Left hindlimb (tissue), 1 donor: ENCODE measurements at regions not wholly inside any gene's neighbourhood (a gene's known extent, or its start where the extent isn't known, plus 50 kb on each side); places are given as distances from the start of the nearest gene placed in this dataset.
"Not testable (repeated sequence)": the region's sequence is repeated elsewhere in the genome, so short reads cannot be mapped to it uniquely, and the experiment has no call there.

ENCODE experiments used
- DNase-seq: peaks from one replicate; pipeline ENCODE4 v3.0.0-alpha.2; 2018

GRCh38 chr9:65416948-65417347 lies 131.9 kb upstream of the FOXD4L5 start:
- not testable (repeated sequence) for DNase-seq

GRCh38 chr9:65414249-65414648 lies 129.2 kb upstream of the FOXD4L5 start:
- not testable (repeated sequence) for DNase-seq

- not testable (repeated sequence) for DNase-seq
Measured at GRCh38 chr9:65413371-65413770, 128.4 kb upstream of the FOXD4L5 start.

GRCh38 chr9:65411901-65412300 lies 126.9 kb upstream of the FOXD4L5 start:
- no peak for DNase-seq

- DNase-seq = no peak
Measured at GRCh38 chr9:65411336-65411735, 126.3 kb upstream of the FOXD4L5 start.

- no peak for DNase-seq
Measured at GRCh38 chr9:65410926-65411325, 125.9 kb upstream of the FOXD4L5 start.

- DNase-seq = no peak
Measured at GRCh38 chr9:65409471-65409980, 124.5 kb upstream of the FOXD4L5 start.

- DNase-seq = not testable (repeated sequence)
Measured at GRCh38 chr9:65408806-65409205, 123.8 kb upstream of the FOXD4L5 start.

GRCh38 chr9:65406625-65407024 lies 121.6 kb upstream of the FOXD4L5 start:
- not testable (repeated sequence) for DNase-seq

GRCh38 chr9:65405766-65406165 lies 120.8 kb upstream of the FOXD4L5 start:
- DNase-seq = not testable (repeated sequence)

GRCh38 chr9:65405253-65405652 lies 120.2 kb upstream of the FOXD4L5 start:
- DNase-seq = no peak

GRCh38 chr9:65404232-65405006 lies 119.4 kb upstream of the FOXD4L5 start:
- DNase-seq = no peak

GRCh38 chr9:65403721-65404120 lies 118.7 kb upstream of the FOXD4L5 start:
- DNase-seq = no peak

GRCh38 chr9:65403072-65403471 lies 118.1 kb upstream of the FOXD4L5 start:
- not testable (repeated sequence) for DNase-seq

GRCh38 chr9:65402206-65402870 lies 117.3 kb upstream of the FOXD4L5 start:
- not testable (repeated sequence) for DNase-seq

GRCh38 chr9:65401456-65402045 lies 116.5 kb upstream of the FOXD4L5 start:
- not testable (repeated sequence) for DNase-seq

GRCh38 chr9:65400886-65401285 lies 115.9 kb upstream of the FOXD4L5 start:
- no peak for DNase-seq

GRCh38 chr9:65397763-65398719 lies 113.0 kb upstream of the FOXD4L5 start:
- not testable (repeated sequence) for DNase-seq

GRCh38 chr9:65397226-65397625 lies 112.2 kb upstream of the FOXD4L5 start:
- not testable (repeated sequence) for DNase-seq

GRCh38 chr9:65396601-65397000 lies 111.6 kb upstream of the FOXD4L5 start:
- not testable (repeated sequence) for DNase-seq

GRCh38 chr9:65395789-65396188 lies 110.8 kb upstream of the FOXD4L5 start:
- DNase-seq = not testable (repeated sequence)

GRCh38 chr9:65395121-65395520 lies 110.1 kb upstream of the FOXD4L5 start:
- not testable (repeated sequence) for DNase-seq
